A673 (cell line): ENCODE measurements at regions not wholly inside any gene's neighbourhood (a gene's known extent, or its start where the extent isn't known, plus 50 kb on each side); places are given as distances from the start of the nearest gene placed in this dataset.

Experiments
- EZH2 ChIP-seq: fragments of 200-600 bp; sonication (generic); IDR thresholded peaks from 2 replicates; pipeline ENCODE4 v1.6.1; 2017; ENCODE audit warnings: borderline replicate concordance, low read depth, mild to moderate bottlenecking, mixed read lengths, antibody characterized with exemption, low read length; ENCODE audit not compliant: poor library complexity, severe bottlenecking
- TF ChIP-seq, protein P1 (sequence below): fragments of 300-800, 200-600 bp; sonication (generic); conservative IDR thresholded peaks from 2 replicates; pipeline ENCODE4 v1.5.1; 2017; ENCODE audit warnings: low read depth, mild to moderate bottlenecking, antibody characterized with exemption, low read length, moderate library complexity, mixed read lengths

DNA sequence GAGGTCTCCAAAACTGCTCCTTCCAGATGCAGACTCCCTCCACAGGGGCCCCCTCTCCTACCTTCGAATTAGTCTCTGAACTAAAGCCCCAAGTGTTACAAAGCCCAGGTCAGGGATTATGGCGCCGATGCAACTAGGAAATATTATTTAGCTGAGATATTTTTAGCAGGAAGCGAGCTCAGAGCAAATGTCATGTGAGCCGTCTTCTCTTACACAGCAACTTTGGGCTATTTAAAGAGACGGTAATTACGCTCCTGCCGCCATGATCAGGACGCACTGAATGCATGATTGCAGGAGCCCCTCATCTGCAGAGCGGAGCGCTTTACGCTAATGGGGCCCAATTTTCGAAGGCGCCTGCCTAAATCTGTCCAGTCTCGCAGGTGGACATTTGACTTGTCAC, 55.3 kb upstream of the TARDBP start:
- TF ChIP-seq, protein P1, sequence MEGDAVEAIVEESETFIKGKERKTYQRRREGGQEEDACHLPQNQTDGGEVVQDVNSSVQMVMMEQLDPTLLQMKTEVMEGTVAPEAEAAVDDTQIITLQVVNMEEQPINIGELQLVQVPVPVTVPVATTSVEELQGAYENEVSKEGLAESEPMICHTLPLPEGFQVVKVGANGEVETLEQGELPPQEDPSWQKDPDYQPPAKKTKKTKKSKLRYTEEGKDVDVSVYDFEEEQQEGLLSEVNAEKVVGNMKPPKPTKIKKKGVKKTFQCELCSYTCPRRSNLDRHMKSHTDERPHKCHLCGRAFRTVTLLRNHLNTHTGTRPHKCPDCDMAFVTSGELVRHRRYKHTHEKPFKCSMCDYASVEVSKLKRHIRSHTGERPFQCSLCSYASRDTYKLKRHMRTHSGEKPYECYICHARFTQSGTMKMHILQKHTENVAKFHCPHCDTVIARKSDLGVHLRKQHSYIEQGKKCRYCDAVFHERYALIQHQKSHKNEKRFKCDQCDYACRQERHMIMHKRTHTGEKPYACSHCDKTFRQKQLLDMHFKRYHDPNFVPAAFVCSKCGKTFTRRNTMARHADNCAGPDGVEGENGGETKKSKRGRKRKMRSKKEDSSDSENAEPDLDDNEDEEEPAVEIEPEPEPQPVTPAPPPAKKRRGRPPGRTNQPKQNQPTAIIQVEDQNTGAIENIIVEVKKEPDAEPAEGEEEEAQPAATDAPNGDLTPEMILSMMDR, result no peak
- TF ChIP-seq EZH2, result no peak
